Astrocyte (in vitro differentiated cells and primary cell): ENCODE measurements at regions not wholly inside any gene's neighbourhood (a gene's known extent, or its start where the extent isn't known, plus 50 kb on each side); places are given as distances from the start of the nearest gene placed in this dataset.

ENCODE experiments used
- DNase-seq: peaks from one replicate; pipeline ENCODE4 v3.0.0-alpha.2; 2010; ENCODE audit warnings: low read depth
- FAIRE-seq: peaks from 2 replicates; lab custom pipeline; 2011; peaks lifted over from hg19 to GRCh38; lab: Jason Lieb, UNC
- H2AFZ ChIP-seq: 2 replicates; pipeline ENCODE4 v1.6.0; 2012; ENCODE audit warnings: low read depth, low read length, inconsistent platforms
- H3K27ac ChIP-seq: 2 replicates; pipeline ENCODE4 v1.5.1; 2011; ENCODE audit warnings: low read depth, low read length, inconsistent platforms
- H3K27me3 ChIP-seq: 2 replicates; pipeline ENCODE4 v1.6.0; 2011; ENCODE audit warnings: low read length, inconsistent platforms; ENCODE audit not compliant: insufficient read depth
- H3K36me3 ChIP-seq: 2 replicates; pipeline ENCODE4 v1.5.1; 2011; ENCODE audit warnings: low read length, inconsistent platforms; ENCODE audit not compliant: insufficient read depth
- H3K4me1 ChIP-seq: 2 replicates; pipeline ENCODE4 v1.5.1; 2011; ENCODE audit warnings: low read length, inconsistent platforms; ENCODE audit not compliant: insufficient read depth
- H3K4me2 ChIP-seq: 2 replicates; pipeline ENCODE4 v1.6.0; 2012; ENCODE audit warnings: low read length, inconsistent platforms
- H3K4me3 ChIP-seq: 2 replicates; pipeline ENCODE4 v1.5.1; 2011; ENCODE audit warnings: low read depth, mild to moderate bottlenecking, low read length, inconsistent platforms; ENCODE audit not compliant: insufficient read depth
- H3K79me2 ChIP-seq: 2 replicates; pipeline ENCODE4 v1.6.0; 2012; ENCODE audit warnings: mild to moderate bottlenecking, low read length, inconsistent platforms; ENCODE audit not compliant: insufficient read depth
- H3K9ac ChIP-seq: 2 replicates; pipeline ENCODE4 v1.6.0; 2012; ENCODE audit warnings: mild to moderate bottlenecking, low read length, inconsistent platforms
- H3K9me3 ChIP-seq: 2 replicates; pipeline ENCODE4 v1.5.1; 2012; ENCODE audit warnings: low read depth, mild to moderate bottlenecking, low read length, inconsistent platforms; ENCODE audit not compliant: insufficient read depth
- H4K20me1 ChIP-seq: 2 replicates; pipeline ENCODE4 v1.6.0; 2012; ENCODE audit warnings: low read length, inconsistent platforms; ENCODE audit not compliant: insufficient read depth
- H3K27ac Mint-ChIP-seq: one replicate; pipeline ENCODE4 v1.8.0; 2021; ENCODE audit warnings: mild to moderate bottlenecking, mixed read lengths; ENCODE audit not compliant: unreplicated experiment
- H3K27me3 Mint-ChIP-seq: one replicate; pipeline ENCODE4 v1.8.0; 2021; ENCODE audit warnings: low read depth, mixed read lengths; ENCODE audit not compliant: unreplicated experiment
- H3K36me3 Mint-ChIP-seq: one replicate; pipeline ENCODE4 v1.8.0; 2021; ENCODE audit warnings: low read depth, mixed read lengths; ENCODE audit not compliant: unreplicated experiment
- H3K4me1 Mint-ChIP-seq: one replicate; pipeline ENCODE4 v1.8.0; 2021; ENCODE audit warnings: low read depth, mixed read lengths; ENCODE audit not compliant: unreplicated experiment
- H3K4me3 Mint-ChIP-seq: one replicate; pipeline ENCODE4 v1.8.0; 2021; ENCODE audit warnings: mild to moderate bottlenecking, moderate library complexity, mixed read lengths; ENCODE audit not compliant: unreplicated experiment
- H3K9me3 Mint-ChIP-seq: one replicate; pipeline ENCODE4 v1.8.0; 2021; ENCODE audit warnings: mild to moderate bottlenecking, mixed read lengths; ENCODE audit not compliant: unreplicated experiment
- CTCF ChIP-seq: IDR thresholded peaks from 2 replicates; pipeline ENCODE4 v1.5.1; 2011; ENCODE audit warnings: low read depth, mild to moderate bottlenecking, inconsistent platforms, low read length, moderate library complexity; ENCODE audit not compliant: insufficient read depth
- EZH2 ChIP-seq: IDR thresholded peaks from 2 replicates; pipeline ENCODE4 v1.6.1; 2012; ENCODE audit warnings: mild to moderate bottlenecking, low read length, inconsistent platforms; ENCODE audit not compliant: insufficient read depth

DNA sequence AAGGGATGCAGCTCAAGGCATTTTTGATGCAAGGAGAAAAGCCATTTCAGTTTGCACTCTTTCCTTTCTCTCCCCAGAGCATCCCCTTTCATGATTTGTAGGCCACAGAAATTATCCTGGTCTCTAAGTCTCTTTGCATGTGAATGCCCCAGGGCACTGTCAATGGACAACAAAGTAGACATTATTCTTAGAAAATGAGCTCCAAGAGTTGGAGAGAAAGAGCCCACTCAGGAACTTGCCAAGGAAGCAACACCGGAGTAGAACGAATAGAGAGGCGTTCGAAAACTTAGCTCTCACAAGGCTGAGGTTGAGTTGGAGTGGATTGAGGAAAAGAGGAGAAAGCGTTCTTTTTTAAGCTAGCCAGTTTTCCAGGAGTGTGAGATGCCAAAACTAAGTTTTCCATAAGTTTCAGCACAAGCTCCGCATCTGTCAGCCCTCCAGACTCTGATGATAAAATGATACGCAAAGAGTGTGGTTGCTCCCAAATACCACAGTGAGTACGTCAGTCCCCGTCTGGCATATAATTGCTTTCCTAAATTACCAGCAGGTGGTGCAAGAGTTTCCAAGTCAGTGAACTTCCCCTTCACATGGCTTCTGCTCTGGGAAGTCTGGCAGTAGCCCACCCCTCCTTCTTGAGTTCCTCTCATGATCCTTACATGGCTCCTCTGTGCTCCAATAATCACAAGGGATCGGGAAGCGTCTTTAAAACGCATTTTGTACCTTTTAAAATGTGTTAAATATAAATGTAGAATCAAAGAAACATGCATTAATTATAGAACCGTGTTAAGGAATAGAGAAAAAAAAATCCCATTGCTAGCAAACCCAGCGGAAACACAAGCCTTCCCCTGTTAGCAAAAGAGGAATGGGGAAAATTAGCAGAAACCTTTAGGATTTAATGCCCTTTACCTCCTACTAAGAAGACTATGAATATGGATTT, 1060.6 kb upstream of the FANCL start:
- no peak overlapping the region for H3K4me3 ChIP-seq
- H3K9me3 Mint-ChIP-seq = no peaks in the 10 kb centered on the region
- H3K9ac ChIP-seq = no peak overlapping the region
- H3K27me3 Mint-ChIP-seq = peaks cover 4% of the 10 kb centered on the region
- H3K79me2 ChIP-seq = no peaks in the 10 kb centered on the region
- H3K4me2 ChIP-seq = peak overlapping the region; percentile 40
- H3K9me3 ChIP-seq = no peaks in the 10 kb centered on the region
- H3K27me3 ChIP-seq = no peaks in the 10 kb centered on the region
- peak overlapping the region; percentile 24 for H2AFZ ChIP-seq
- H3K4me3 Mint-ChIP-seq = no peak overlapping the region
- TF ChIP-seq EZH2 (no peak), CTCF (peak; percentile 53)
- no peaks in the 10 kb centered on the region for H3K36me3 Mint-ChIP-seq
- FAIRE-seq = no peak
- no peak overlapping the region for H3K27ac Mint-ChIP-seq
- peak; percentile 59 for DNase-seq
- no peaks in the 10 kb centered on the region for H4K20me1 ChIP-seq
- H3K36me3 ChIP-seq = no peaks in the 10 kb centered on the region
- no peaks in the 10 kb centered on the region for H3K4me1 Mint-ChIP-seq
- H3K27ac ChIP-seq = no peak overlapping the region
- no peaks in the 10 kb centered on the region for H3K4me1 ChIP-seq

- DNase-seq = no peak
Measured at GRCh38 chr2:59297816-59298215, 1056.7 kb upstream of the FANCL start.

More at GRCh38 chr2:59297816-59298215, 1056.7 kb upstream of the FANCL start:
- H3K4me3 Mint-ChIP-seq = no peak overlapping the region
- Histone ChIP-seq H3K4me2 (no peak overlapping the region), H3K4me1 (no peaks in the 10 kb centered on the region), H2AFZ (no peak overlapping the region), H3K9me3 (no peaks in the 10 kb centered on the region), H3K36me3 (no peaks in the 10 kb centered on the region), H3K9ac (no peak overlapping the region), H3K79me2 (no peaks in the 10 kb centered on the region), H3K27ac (no peak overlapping the region), H3K4me3 (no peak overlapping the region), H3K27me3 (no peaks in the 10 kb centered on the region), H4K20me1 (no peaks in the 10 kb centered on the region)
- TF ChIP-seq CTCF = no peak
- no peak for TF ChIP-seq EZH2
- H3K27me3 Mint-ChIP-seq = peaks cover 4% of the 10 kb centered on the region
- no peaks in the 10 kb centered on the region for H3K9me3 Mint-ChIP-seq
- H3K36me3 Mint-ChIP-seq = no peaks in the 10 kb centered on the region
- no peak overlapping the region for H3K27ac Mint-ChIP-seq
- FAIRE-seq = no peak
- H3K4me1 Mint-ChIP-seq = peaks cover 8% of the 10 kb centered on the region
